KOPT-K1 (cell line): ENCODE measurements at regions not wholly inside any gene's neighbourhood (a gene's known extent, or its start where the extent isn't known, plus 50 kb on each side); places are given as distances from the start of the nearest gene placed in this dataset.
"Not testable (repeated sequence)": the region's sequence is repeated elsewhere in the genome, so short reads cannot be mapped to it uniquely, and the experiment has no call there.

Experiments
- H3K27ac ChIP-seq: fragments of 200-600 bp; sonication (generic); 2 replicates; pipeline ENCODE4 v1.5.1; 2016; ENCODE audit warnings: antibody characterized with exemption, mild to moderate bottlenecking, low read depth, low read length; ENCODE audit not compliant: poor library complexity, severe bottlenecking
- H3K36me3 ChIP-seq: fragments of 200-600 bp; sonication (generic); 2 replicates; pipeline ENCODE4 v1.5.1; 2017; ENCODE audit warnings: antibody characterized with exemption, mild to moderate bottlenecking, low read length, moderate library complexity; ENCODE audit not compliant: insufficient read depth
- H3K9me3 ChIP-seq: fragments of 200-600 bp; sonication (generic); 2 replicates; pipeline ENCODE4 v1.5.1; 2017; ENCODE audit warnings: antibody characterized with exemption, low read length, mild to moderate bottlenecking; ENCODE audit not compliant: insufficient read depth, poor library complexity, severe bottlenecking

DNA sequence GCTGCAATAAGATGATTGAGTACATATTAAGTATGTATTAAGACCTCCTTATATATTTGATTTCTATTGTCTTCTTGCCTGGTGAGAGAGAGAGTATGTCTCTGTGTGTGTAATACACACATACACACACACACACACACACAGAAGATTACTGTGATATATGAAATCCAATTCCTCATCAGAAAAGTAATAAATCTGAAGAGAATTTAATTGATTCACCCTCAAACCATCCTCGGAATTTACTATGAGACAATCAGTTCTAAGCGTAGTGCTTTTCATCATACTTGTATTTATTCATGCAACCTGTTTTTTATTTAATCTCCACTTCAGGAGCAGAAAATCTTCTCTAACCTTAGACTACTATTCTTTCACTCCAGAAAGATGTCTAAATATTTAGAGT is 62.3 kb upstream of the TLL1 start:
- no peaks in the 10 kb centered on the region for H3K9me3 ChIP-seq
- no peaks in the 10 kb centered on the region for H3K36me3 ChIP-seq
- H3K27ac ChIP-seq = no peak overlapping the region

DNA sequence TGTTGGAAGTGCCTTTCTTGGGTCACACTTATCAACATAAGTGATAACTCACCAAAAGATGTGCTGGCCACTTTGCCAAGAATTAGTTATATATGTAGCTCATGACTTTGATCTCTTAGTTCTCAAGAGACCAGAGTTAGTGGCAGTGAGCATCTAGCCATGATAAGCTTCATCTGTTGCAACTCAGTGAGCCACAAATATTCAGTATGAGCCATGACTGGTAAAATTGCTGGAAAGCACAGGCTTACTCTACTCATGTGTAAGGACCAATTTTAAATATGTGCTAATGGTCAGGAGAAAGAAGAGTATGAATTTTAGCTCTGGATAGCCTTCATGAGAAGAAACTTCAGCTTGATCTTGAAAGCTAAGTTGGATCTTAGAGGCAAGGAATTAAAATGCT is 59.4 kb upstream of the TLL1 start:
- H3K9me3 ChIP-seq = no peaks in the 10 kb centered on the region
- no peaks in the 10 kb centered on the region for H3K36me3 ChIP-seq
- H3K27ac ChIP-seq = no peak overlapping the region

DNA sequence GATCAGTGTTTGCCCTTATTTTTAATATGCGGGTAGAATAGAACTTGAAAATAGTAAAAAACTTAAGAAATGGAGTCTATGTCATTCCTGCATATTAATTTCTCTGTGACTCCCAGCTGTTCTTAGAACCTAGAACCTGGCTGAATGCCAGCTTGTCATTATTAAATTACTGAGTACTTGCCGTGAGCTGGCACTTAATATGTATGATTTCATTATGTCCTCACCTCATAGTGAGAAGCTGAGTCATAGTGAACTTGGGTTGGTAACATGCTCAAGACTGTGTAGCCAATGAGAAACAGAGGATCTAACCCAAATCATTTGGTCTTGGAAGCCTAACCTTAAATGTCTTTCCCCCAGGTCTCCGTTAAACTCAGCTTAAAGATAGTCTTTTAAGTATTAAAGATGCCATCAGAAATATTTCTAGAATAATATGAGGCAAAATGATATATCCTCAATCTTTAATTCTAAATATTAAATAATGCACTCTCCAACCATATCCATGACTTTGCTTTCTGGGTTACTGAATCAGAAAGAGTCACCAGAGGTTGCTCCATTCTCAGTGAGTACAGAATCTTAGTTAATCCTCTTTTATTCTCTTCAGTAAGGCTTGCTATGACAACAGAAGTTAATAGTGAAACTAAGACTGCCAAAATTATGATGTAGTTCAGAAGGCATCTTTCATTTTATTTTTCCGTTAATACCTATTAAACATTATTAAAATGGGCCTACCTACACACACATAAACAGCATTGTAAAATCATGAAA is 58.6 kb upstream of the TLL1 start:
- H3K27ac ChIP-seq = no peak overlapping the region
- no peaks in the 10 kb centered on the region for H3K36me3 ChIP-seq
- no peaks in the 10 kb centered on the region for H3K9me3 ChIP-seq

DNA sequence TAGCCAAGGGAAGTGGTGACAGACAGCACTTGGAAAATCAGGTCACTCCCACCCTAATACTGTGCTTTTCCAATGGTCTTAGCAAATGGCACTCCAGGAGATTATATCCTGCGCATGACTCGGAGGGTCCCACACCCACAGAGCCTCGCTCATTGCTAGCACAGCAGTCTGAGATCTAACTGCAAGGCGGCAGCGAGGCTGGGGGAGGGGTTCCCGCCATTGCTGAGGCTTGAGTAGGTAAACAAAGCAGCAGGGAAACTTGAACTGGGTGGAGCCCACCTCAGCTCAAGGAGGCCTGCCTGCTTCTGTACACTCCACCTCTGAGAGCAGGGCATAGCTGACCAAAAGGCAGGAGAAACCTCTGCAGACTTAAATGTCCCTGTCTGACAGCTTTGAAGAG is 53.9 kb upstream of the TLL1 start:
- not testable (repeated sequence) for H3K9me3 ChIP-seq, H3K27ac ChIP-seq, H3K36me3 ChIP-seq
